CD4-positive, alpha-beta T cell (primary cell): ENCODE measurements at regions not wholly inside any gene's neighbourhood (a gene's known extent, or its start where the extent isn't known, plus 50 kb on each side); places are given as distances from the start of the nearest gene placed in this dataset.

Source experiments
- ATAC-seq: fragments of 200-7000 bp; cut with Tn5 transposase; one replicate; pipeline ENCODE4 v1.10.0; 2022; ENCODE audit warnings: mild to moderate bottlenecking; ENCODE audit not compliant: poor library complexity
- CTCF ChIA-PET: fragments of 350-600 bp; sonication (Branson Sonifier 250); formaldehyde crosslinking; loops from one replicate; lab custom pipeline; 2021; ENCODE audit warnings: antibody characterized with exemption, inconsistent platforms; lab: Charles Lee
- POLR2A ChIA-PET: fragments of 350-600 bp; sonication (Branson Sonifier 250); formaldehyde crosslinking; loops from one replicate; lab custom pipeline; 2021; ENCODE audit warnings: antibody characterized with exemption, inconsistent platforms; lab: Charles Lee
- DNase-seq, 14 experiments: peaks; one replicate each; pipeline ENCODE4 v3.0.0-alpha.2; 2013 to 2020; ENCODE audit warnings: mixed read lengths in 2 of 14
- H3K27ac ChIP-seq, 2 donors: one replicate each; pipeline versions ENCODE4 v1.5.1 to v1.7.0; 2013; ENCODE audit warnings: low read length in 2 of 2, low read depth in 1 of 2, mild to moderate bottlenecking in 1 of 2
- H3K27me3 ChIP-seq, 2 experiments: 1 replicate in 1 of 2; 2 replicates in 1 of 2; pipeline versions ENCODE4 v1.6.1 to v1.7.0; 2013; ENCODE audit warnings: low read length in 2 of 2, control low read depth in 1 of 2, mild to moderate bottlenecking in 1 of 2, moderate library complexity in 1 of 2; ENCODE audit not compliant: insufficient read depth in 2 of 2, control insufficient read depth in 1 of 2
- H3K36me3 ChIP-seq: one replicate; pipeline ENCODE4 v1.6.1; 2013; ENCODE audit warnings: low read length, control low read depth; ENCODE audit not compliant: insufficient read depth
- H3K4me1 ChIP-seq: one replicate; pipeline ENCODE4 v1.6.1; 2013; ENCODE audit warnings: low read length, control low read depth; ENCODE audit not compliant: insufficient read depth
- H3K4me3 ChIP-seq: one replicate; pipeline ENCODE4 v1.5.1; 2013; ENCODE audit warnings: mild to moderate bottlenecking, low read length, moderate library complexity
- H3K9me3 ChIP-seq, 2 experiments: 1 replicate in 1 of 2; 2 replicates in 1 of 2; pipeline versions ENCODE4 v1.6.1 to v1.7.0; 2013; ENCODE audit warnings: low read length in 2 of 2, mild to moderate bottlenecking in 2 of 2, control low read depth in 1 of 2, moderate library complexity in 1 of 2; ENCODE audit not compliant: control insufficient read depth in 1 of 2, insufficient read depth in 1 of 2
- H3K27ac Mint-ChIP-seq: one replicate; pipeline ENCODE4 v1.8.0; 2020; ENCODE audit warnings: mixed read lengths
- H3K27me3 Mint-ChIP-seq: one replicate; pipeline ENCODE4 v1.8.0; 2021; ENCODE audit warnings: mixed read lengths
- H3K36me3 Mint-ChIP-seq: one replicate; pipeline ENCODE4 v1.8.0; 2021; ENCODE audit warnings: low read depth, mixed read lengths
- H3K4me1 Mint-ChIP-seq: one replicate; pipeline ENCODE4 v1.8.0; 2021; ENCODE audit warnings: low read depth, mixed read lengths
- H3K4me3 Mint-ChIP-seq: one replicate; pipeline ENCODE4 v1.8.0; 2020; ENCODE audit warnings: mild to moderate bottlenecking, mixed read lengths
- H3K9me3 Mint-ChIP-seq: one replicate; pipeline ENCODE4 v1.8.0; 2020; ENCODE audit warnings: mixed read lengths
- CTCF ChIP-seq: fragments of 200-600 bp; IDR thresholded peaks from one replicate; pipeline ENCODE4 v1.8.0; 2022; ENCODE audit warnings: antibody characterized with exemption, mild to moderate bottlenecking
- intact Hi-C, 2 experiments: fragments of 100-400 bp; cut with DNase I in 1 of 2; cut with micrococcal nuclease in 1 of 2; formaldehyde crosslinking; loops; one replicate each; pipeline versions ENCODE4 v1.15.1 to v1.9.0; 2023 to 2025; cut with DNase I, micrococcal nuclease

GRCh38 chr17:70454908-70455307, 285.6 kb downstream of the KCNJ2 start:
- Mint-ChIP-seq H3K27ac (no peak overlapping the region), H3K36me3 (no peaks in the 10 kb centered on the region), H3K4me1 (no peaks in the 10 kb centered on the region), H3K27me3 (no peaks in the 10 kb centered on the region), H3K9me3 (no peaks in the 10 kb centered on the region), H3K4me3 (no peak overlapping the region)
- Histone ChIP-seq H3K36me3 (no peaks in the 10 kb centered on the region), H3K9me3 (peaks cover 0 to 4% of the 10 kb centered on the region in 2 experiments), H3K4me1 (no peaks in the 10 kb centered on the region), H3K27me3 (no peaks in the 10 kb centered on the region), H3K4me3 (no peak overlapping the region), H3K27ac (no peak overlapping the region)
- intact Hi-C loops: no loop called here
- no peak for DNase-seq
- TF ChIP-seq CTCF: no peak
- POLR2A ChIA-PET: no interaction called here
- CTCF ChIA-PET: no interaction called here
- ATAC-seq: no peak

GRCh38 chr17:70464995-70465394, 295.7 kb downstream of the KCNJ2 start:
- H3K36me3 ChIP-seq: no peaks in the 10 kb centered on the region
- CTCF ChIA-PET: no interaction called here
- H3K4me1 ChIP-seq: no peaks in the 10 kb centered on the region
- no peaks in the 10 kb centered on the region for H3K27me3 Mint-ChIP-seq
- ATAC-seq (no peak), DNase-seq (no peak)
- no peak overlapping the region for H3K4me3 Mint-ChIP-seq
- H3K36me3 Mint-ChIP-seq: no peaks in the 10 kb centered on the region
- no peak overlapping the region for H3K4me3 ChIP-seq
- H3K9me3 Mint-ChIP-seq: no peaks in the 10 kb centered on the region
- no peaks in the 10 kb centered on the region for H3K27me3 ChIP-seq
- no peak overlapping the region for H3K27ac Mint-ChIP-seq
- no peak overlapping the region for H3K27ac ChIP-seq
- intact Hi-C loops: no loop called here
- POLR2A ChIA-PET: no interaction called here
- H3K4me1 Mint-ChIP-seq: no peaks in the 10 kb centered on the region
- TF ChIP-seq CTCF: no peak
- no peaks in the 10 kb centered on the region for H3K9me3 ChIP-seq

- no peak overlapping the region for H3K4me3 Mint-ChIP-seq
- H3K36me3 Mint-ChIP-seq: no peaks in the 10 kb centered on the region
- Histone ChIP-seq H3K4me1 (no peaks in the 10 kb centered on the region), H3K9me3 (peaks cover 0 to 8% of the 10 kb centered on the region in 2 experiments), H3K4me3 (no peak overlapping the region), H3K27ac (no peak overlapping the region), H3K27me3 (no peaks in the 10 kb centered on the region), H3K36me3 (no peaks in the 10 kb centered on the region)
- no peaks in the 10 kb centered on the region for H3K27me3 Mint-ChIP-seq
- TF ChIP-seq CTCF: no peak
- ATAC-seq (no peak), DNase-seq (no peak)
- CTCF ChIA-PET: no interaction called here
- intact Hi-C loops: no loop called here
- POLR2A ChIA-PET: no interaction called here
- no peak overlapping the region for H3K27ac Mint-ChIP-seq
- H3K9me3 Mint-ChIP-seq: no peaks in the 10 kb centered on the region
- no peaks in the 10 kb centered on the region for H3K4me1 Mint-ChIP-seq
These were observed 299.3 kb downstream of the KCNJ2 start for GRCh38 chr17:70468661-70469060.
